Transverse colon (tissue), 4 donors: ENCODE measurements at regions not wholly inside any gene's neighbourhood (a gene's known extent, or its start where the extent isn't known, plus 50 kb on each side); places are given as distances from the start of the nearest gene placed in this dataset.

Experiments
- CTCF ChIP-seq, 5 experiments: fragments of 200-600 bp in 3 of 5; fragments of 450-650 bp in 2 of 5; sonication (generic) in 3 of 5; IDR thresholded peaks; 1 replicate in 2 of 5; 2 replicates in 3 of 5; pipeline ENCODE4 v1.5.1; 2016 to 2017; ENCODE audit warnings: antibody characterized with exemption in 5 of 5, inconsistent platforms in 3 of 5, mild to moderate bottlenecking in 2 of 5, moderate library complexity in 1 of 5
- EP300 ChIP-seq: sonication (generic); formaldehyde crosslinking; IDR thresholded peaks from one replicate; pipeline ENCODE4 v1.6.1; 2017; ENCODE audit warnings: antibody characterized with exemption, low read depth
- POLR2AphosphoS5 ChIP-seq, 3 donors: sonication (generic); formaldehyde crosslinking; IDR thresholded peaks; one replicate each; pipeline ENCODE4 v1.6.1; 2016; ENCODE audit warnings: antibody characterized with exemption in 3 of 3

GRCh38 chr6:93621442-93621841, 202.1 kb upstream of the EPHA7 start:
- TF ChIP-seq POLR2AphosphoS5 (IDR thresholded peaks at IDR 0.05) = no peak
- no peak for TF ChIP-seq CTCF (IDR thresholded peaks at IDR 0.05)
- TF ChIP-seq EP300 = no peak
